MCF 10A (cell line): ENCODE measurements at regions not wholly inside any gene's neighbourhood (a gene's known extent, or its start where the extent isn't known, plus 50 kb on each side); places are given as distances from the start of the nearest gene placed in this dataset.

Experiments
- BruUV-seq: library from RNA; stranded (reverse); fragments of 400-500 nt; replicated peaks from 2 replicates; lab custom pipeline; 2021; lab: Mats Ljungman, UMichigan
- CTCF ChIA-PET: fragments of 300-600 bp; sonication (Branson Sonifier 250); formaldehyde crosslinking; extraction: SDS; loops from one replicate; lab custom pipeline; 2021; ENCODE audit warnings: antibody characterized with exemption, inconsistent platforms; lab: Yijun Ruan, JAX
- POLR2A ChIA-PET: fragments of 300-600, 350-650 bp; sonication (Branson Sonifier 250); formaldehyde crosslinking; extraction: SDS; loops from one replicate; lab custom pipeline; 2020; ENCODE audit warnings: antibody characterized with exemption, inconsistent platforms; lab: Yijun Ruan, JAX
- DNase-seq: peaks from one replicate; pipeline ENCODE4 v3.0.0-alpha.2; 2018; ENCODE audit not compliant: unreplicated experiment
- H3K27ac Mint-ChIP-seq: one replicate; pipeline ENCODE4 v1.8.0; 2022; ENCODE audit warnings: mild to moderate bottlenecking, low read depth, mixed read lengths; ENCODE audit not compliant: unreplicated experiment
- H3K27me3 Mint-ChIP-seq: one replicate; pipeline ENCODE4 v1.8.0; 2022; ENCODE audit warnings: mixed read lengths; ENCODE audit not compliant: insufficient read depth, unreplicated experiment
- H3K36me3 Mint-ChIP-seq: one replicate; pipeline ENCODE4 v1.8.0; 2022; ENCODE audit warnings: mild to moderate bottlenecking, moderate library complexity, mixed read lengths; ENCODE audit not compliant: insufficient read depth, unreplicated experiment
- H3K4me1 Mint-ChIP-seq: one replicate; pipeline ENCODE4 v1.8.0; 2022; ENCODE audit warnings: mixed read lengths; ENCODE audit not compliant: insufficient read depth, unreplicated experiment
- H3K4me3 Mint-ChIP-seq: one replicate; pipeline ENCODE4 v1.8.0; 2022; ENCODE audit warnings: mild to moderate bottlenecking, moderate library complexity, mixed read lengths; ENCODE audit not compliant: unreplicated experiment
- H3K9me3 Mint-ChIP-seq: one replicate; pipeline ENCODE4 v1.8.0; 2022; ENCODE audit warnings: mixed read lengths; ENCODE audit not compliant: unreplicated experiment
- intact Hi-C: fragments of 100-400 bp; cut with micrococcal nuclease; formaldehyde crosslinking; loops from 2 replicates; pipeline ENCODE4 v1.14.1; 2022
- TF ChIP-seq, protein P1 (sequence below): fragments of 200-600 bp; IDR thresholded peaks from one replicate; pipeline ENCODE4 v1.8.0; 2022; ENCODE audit warnings: antibody characterized with exemption, mild to moderate bottlenecking; ENCODE audit not compliant: unreplicated experiment

DNA sequence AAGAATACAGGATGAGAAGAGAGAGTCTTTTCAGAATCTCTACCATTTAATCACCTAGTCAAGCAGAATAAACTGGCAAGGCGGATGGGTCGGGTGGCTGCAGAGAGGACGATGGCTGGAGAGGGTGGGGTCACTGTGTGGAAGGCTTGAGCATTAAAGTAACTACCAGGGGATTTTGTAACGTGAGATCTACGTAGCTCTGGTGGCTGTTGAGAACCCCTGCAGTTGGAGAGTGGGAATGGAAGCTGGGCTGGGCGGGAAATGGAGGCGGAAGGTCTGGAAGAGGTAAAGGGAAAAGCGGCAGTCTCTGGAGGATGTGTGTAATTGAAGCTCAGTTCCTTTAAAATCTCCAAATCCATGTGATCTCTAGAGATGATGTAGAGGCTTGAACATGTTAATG lies 135.0 kb downstream of the GATA3 start:
- Mint-ChIP-seq H3K4me3 (no peak overlapping the region), H3K27ac (no peak overlapping the region), H3K9me3 (no peaks in the 10 kb centered on the region), H3K4me1 (peaks cover 7% of the 10 kb centered on the region), H3K36me3 (no peaks in the 10 kb centered on the region), H3K27me3 (peaks cover 8% of the 10 kb centered on the region)
- DNase-seq: no peak
- no TSS peak for BruUV-seq
- TF ChIP-seq, protein P1, sequence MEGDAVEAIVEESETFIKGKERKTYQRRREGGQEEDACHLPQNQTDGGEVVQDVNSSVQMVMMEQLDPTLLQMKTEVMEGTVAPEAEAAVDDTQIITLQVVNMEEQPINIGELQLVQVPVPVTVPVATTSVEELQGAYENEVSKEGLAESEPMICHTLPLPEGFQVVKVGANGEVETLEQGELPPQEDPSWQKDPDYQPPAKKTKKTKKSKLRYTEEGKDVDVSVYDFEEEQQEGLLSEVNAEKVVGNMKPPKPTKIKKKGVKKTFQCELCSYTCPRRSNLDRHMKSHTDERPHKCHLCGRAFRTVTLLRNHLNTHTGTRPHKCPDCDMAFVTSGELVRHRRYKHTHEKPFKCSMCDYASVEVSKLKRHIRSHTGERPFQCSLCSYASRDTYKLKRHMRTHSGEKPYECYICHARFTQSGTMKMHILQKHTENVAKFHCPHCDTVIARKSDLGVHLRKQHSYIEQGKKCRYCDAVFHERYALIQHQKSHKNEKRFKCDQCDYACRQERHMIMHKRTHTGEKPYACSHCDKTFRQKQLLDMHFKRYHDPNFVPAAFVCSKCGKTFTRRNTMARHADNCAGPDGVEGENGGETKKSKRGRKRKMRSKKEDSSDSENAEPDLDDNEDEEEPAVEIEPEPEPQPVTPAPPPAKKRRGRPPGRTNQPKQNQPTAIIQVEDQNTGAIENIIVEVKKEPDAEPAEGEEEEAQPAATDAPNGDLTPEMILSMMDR: no peak
- intact Hi-C loops: no loop called here
- ChIA-PET CTCF (no interaction called here), POLR2A (interaction anchor here (1.0 kb wide), 1 partner anchor 47 kb away, joined by 3 read pairs; no protein-coding TSS in a partner anchor)

DNA sequence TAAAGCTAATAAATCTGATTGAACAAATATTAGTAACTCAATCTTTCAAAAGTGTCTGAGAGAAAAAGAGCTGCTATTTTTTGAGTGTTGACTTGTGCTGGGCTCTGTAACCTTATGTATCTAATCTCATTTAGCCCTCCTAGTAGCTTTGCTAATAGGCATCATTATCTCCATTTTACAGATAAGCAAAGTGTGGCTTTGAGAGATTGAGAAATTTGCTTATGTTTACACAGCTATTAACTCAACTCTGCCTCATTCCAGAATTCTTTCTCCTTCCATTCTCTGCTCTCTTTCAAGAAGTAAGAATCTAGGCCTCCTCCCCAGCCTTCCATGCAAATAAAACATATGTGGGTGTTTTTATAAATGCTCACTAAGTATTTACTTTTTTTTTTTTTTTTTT lies 137.8 kb downstream of the GATA3 start:
- CTCF ChIA-PET: interaction anchor here (0.6 kb wide), 1 partner anchor 1728 kb away, joined by 3 read pairs; no protein-coding TSS in a partner anchor
- peaks cover 3% of the 10 kb centered on the region for H3K4me1 Mint-ChIP-seq

DNA sequence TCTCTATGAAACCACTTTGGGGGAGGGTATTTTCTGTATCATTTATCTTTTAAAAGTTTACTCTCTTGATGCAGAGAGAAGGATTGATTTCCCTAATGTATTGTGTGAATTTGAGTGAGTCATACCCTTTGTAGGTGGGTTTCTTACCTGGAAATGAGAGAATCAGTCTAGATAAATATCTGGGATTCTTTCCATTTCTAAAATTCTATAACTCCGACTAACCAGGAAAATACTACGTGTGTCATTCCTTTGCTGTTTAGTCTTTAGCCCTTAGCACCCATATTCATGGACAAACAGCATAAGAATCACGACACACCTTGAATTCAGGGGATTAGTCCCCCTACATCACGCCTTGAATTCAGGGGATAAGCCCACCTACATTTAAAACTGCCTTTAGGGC lies 139.1 kb downstream of the GATA3 start:
- intact Hi-C loops: no loop called here
- DNase-seq: no peak

More for the DNA sequence above, 137.8 kb downstream of the GATA3 start:
- Mint-ChIP-seq H3K9me3 (no peaks in the 10 kb centered on the region), H3K36me3 (no peaks in the 10 kb centered on the region), H3K27ac (no peak overlapping the region), H3K4me3 (no peak overlapping the region), H3K27me3 (peaks cover 8% of the 10 kb centered on the region)
- no TSS peak for BruUV-seq
- POLR2A ChIA-PET: no interaction called here
- TF ChIP-seq, protein P1: no peak
- DNase-seq: no peak
- intact Hi-C loops: no loop called here

DNA sequence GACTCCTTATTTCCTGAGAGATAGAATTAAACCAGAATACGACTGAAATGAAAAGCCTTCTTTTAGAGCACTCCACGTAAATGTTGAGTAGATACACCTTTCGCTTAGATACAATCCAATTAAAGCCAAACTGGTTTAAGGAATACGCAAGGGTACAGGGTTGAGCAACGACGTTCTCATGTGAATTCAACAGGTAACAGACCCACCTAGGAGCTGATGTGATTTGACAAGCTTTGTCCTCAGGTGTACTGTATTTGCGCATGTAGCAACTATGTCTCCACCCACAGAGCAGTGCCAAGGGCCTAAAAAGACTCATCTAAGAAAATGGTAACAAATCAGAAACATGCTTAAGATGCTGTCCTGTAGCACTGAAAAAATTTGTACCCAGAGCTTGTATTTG lies 139.6 kb downstream of the GATA3 start:
- TF ChIP-seq, protein P1: no peak
- Mint-ChIP-seq H3K4me1 (no peaks in the 10 kb centered on the region), H3K36me3 (no peaks in the 10 kb centered on the region), H3K27me3 (peaks cover 7% of the 10 kb centered on the region), H3K4me3 (no peak overlapping the region), H3K9me3 (no peaks in the 10 kb centered on the region), H3K27ac (no peak overlapping the region)
- ChIA-PET CTCF (no interaction called here), POLR2A (interaction anchor here (0.9 kb wide), 1 partner anchor 11 kb away, joined by 3 read pairs; no protein-coding TSS in a partner anchor)
- intact Hi-C loops: no loop called here
- BruUV-seq: no TSS peak
- no peak for DNase-seq

More for the DNA sequence above, 139.1 kb downstream of the GATA3 start:
- Mint-ChIP-seq H3K9me3 (no peaks in the 10 kb centered on the region), H3K4me1 (no peaks in the 10 kb centered on the region), H3K27me3 (peaks cover 8% of the 10 kb centered on the region), H3K27ac (no peak overlapping the region), H3K4me3 (no peak overlapping the region), H3K36me3 (no peaks in the 10 kb centered on the region)
- CTCF ChIA-PET: no interaction called here
- no TSS peak for BruUV-seq
- TF ChIP-seq, protein P1: no peak
- POLR2A ChIA-PET: no interaction called here
